GM12878 (cell line): ENCODE measurements at regions not wholly inside any gene's neighbourhood (a gene's known extent, or its start where the extent isn't known, plus 50 kb on each side); places are given as distances from the start of the nearest gene placed in this dataset.
"Not testable (repeated sequence)": the region's sequence is repeated elsewhere in the genome, so short reads cannot be mapped to it uniquely, and the experiment has no call there.

Experiments
- ATAC-seq: fragments of 200-7000 bp; cut with Tn5 transposase; 3 replicates; pipeline ENCODE4 v1.9.1; 2020; ENCODE audit warnings: mild to moderate bottlenecking, moderate library complexity
- BruUV-seq: library from RNA; stranded (reverse); fragments of 400-500 nt; replicated peaks from 2 replicates; lab custom pipeline; 2021; lab: Mats Ljungman, UMichigan
- CTCF ChIA-PET: fragments of 300-600 bp; sonication (Branson Sonifier 250); formaldehyde crosslinking; extraction: SDS; loops from one replicate; lab custom pipeline; 2021; ENCODE audit warnings: inconsistent platforms; lab: Yijun Ruan, JAX
- POLR2A ChIA-PET: fragments of 350-600 bp; formaldehyde crosslinking; extraction: SDS; loops from one replicate; lab custom pipeline; 2021; ENCODE audit warnings: inconsistent platforms; lab: Charles Lee
- RAD21 ChIA-PET: fragments of 300-600 bp; sonication (Branson Sonifier 250); formaldehyde crosslinking; loops from one replicate; lab custom pipeline; 2023; ENCODE audit warnings: antibody characterized with exemption; ENCODE audit not compliant: unreplicated experiment; lab: Charles Lee
- SMC1A ChIA-PET: fragments of 300-600 bp; sonication (Branson Sonifier 250); formaldehyde crosslinking; loops from one replicate; lab custom pipeline; 2023; ENCODE audit not compliant: unreplicated experiment, uncharacterized antibody; lab: Charles Lee
- DNase-seq: peaks from one replicate; pipeline ENCODE4 v3.0.0-alpha.2; 2011; ENCODE audit warnings: low read depth, low spot score
- FAIRE-seq: peaks from 3 replicates; lab custom pipeline; 2011; peaks lifted over from hg19 to GRCh38; lab: Jason Lieb, UNC
- H2AFZ ChIP-seq: 2 replicates; pipeline ENCODE4 v1.6.0; 2011; ENCODE audit warnings: low read depth, low read length, control low read depth; ENCODE audit not compliant: control insufficient read depth
- H3K27ac ChIP-seq: 2 replicates; pipeline ENCODE4 v1.5.1; 2011; ENCODE audit warnings: control low read depth; ENCODE audit not compliant: control insufficient read depth, insufficient read depth
- H3K27me3 ChIP-seq, 2 experiments: replicated peaks in 1 of 2; 2 replicates each; pipeline versions ENCODE4 v1.6.0 to v1.6.1; 2011; ENCODE audit warnings: low read length in 1 of 2; ENCODE audit not compliant: control insufficient read depth in 2 of 2, insufficient read depth in 2 of 2
- H3K36me3 ChIP-seq, 2 experiments: 2 replicates each; pipeline ENCODE4 v1.5.1; 2011; ENCODE audit warnings: low read length in 1 of 2; ENCODE audit not compliant: control insufficient read depth in 2 of 2, insufficient read depth in 2 of 2
- H3K4me1 ChIP-seq: 2 replicates; pipeline ENCODE4 v1.6.1; 2011; ENCODE audit warnings: mild to moderate bottlenecking, low read length, moderate library complexity, mixed read lengths; ENCODE audit not compliant: control insufficient read depth, insufficient read depth
- H3K4me2 ChIP-seq: 2 replicates; pipeline ENCODE4 v1.6.0; 2011; ENCODE audit warnings: control low read depth; ENCODE audit not compliant: control insufficient read depth, insufficient read depth
- H3K4me3 ChIP-seq: fragments of 200-600 bp; sonication (generic); 2 replicates; pipeline ENCODE4 v1.5.1; 2016
- H3K79me2 ChIP-seq: 2 replicates; pipeline ENCODE4 v1.6.0; 2011; ENCODE audit warnings: low read length; ENCODE audit not compliant: control insufficient read depth, insufficient read depth
- H3K9ac ChIP-seq: 2 replicates; pipeline ENCODE4 v1.8.0; 2011; ENCODE audit warnings: low read length, control low read depth, mixed read lengths; ENCODE audit not compliant: control insufficient read depth, insufficient read depth
- H3K9me3 ChIP-seq: replicated peaks from 3 replicates; pipeline ENCODE4 v1.5.1; 2011; ENCODE audit warnings: mild to moderate bottlenecking, low read length; ENCODE audit not compliant: control insufficient read depth, insufficient read depth
- H4K20me1 ChIP-seq: 2 replicates; pipeline ENCODE4 v1.6.0; 2011; ENCODE audit not compliant: control insufficient read depth, insufficient read depth
- POU2F2 ChIP-seq: IDR thresholded peaks from 3 replicates; pipeline ENCODE4 v1.6.1; 2011; ENCODE audit warnings: low read depth, mild to moderate bottlenecking, low read length, borderline replicate concordance
- SREBF2 ChIP-seq: IDR thresholded peaks from 2 replicates; pipeline ENCODE4 v1.6.1; 2012; ENCODE audit warnings: mild to moderate bottlenecking, low read length
- SUZ12 ChIP-seq: fragments of 200-600 bp; sonication (generic); IDR thresholded peaks from one replicate; pipeline ENCODE4 v1.6.1; 2018; ENCODE audit warnings: antibody characterized with exemption, mild to moderate bottlenecking; ENCODE audit not compliant: unreplicated experiment
- ZNF207 ChIP-seq: fragments of 450-650 bp; IDR thresholded peaks from 2 replicates; pipeline ENCODE4 v1.6.1; 2014; ENCODE audit warnings: antibody characterized with exemption, mild to moderate bottlenecking, borderline replicate concordance
- WGBS: methylation state at CpG from one replicate; pipeline ENCODE4 v1.1.6; 2016; ENCODE audit warnings: low lambda C conversion rate; ENCODE audit not compliant: insufficient replicate concordance, insufficient coverage; ENCODE audit errors: missing lambda C conversion rate; 5-methylcytosine and 5-hydroxymethylcytosine counted together
- in situ Hi-C: fragments of 300-500 bp; cut with MboI; formaldehyde crosslinking; loops from 9 replicates; pipeline ENCODE4 v1.14.3; 2018; ENCODE audit warnings: mixed read lengths
- intact Hi-C: fragments of 100-400 bp; cut with micrococcal nuclease; formaldehyde crosslinking; loops from one replicate; pipeline ENCODE4 v1.14.2; 2022; ENCODE audit not compliant: unreplicated experiment
- TF ChIP-seq, protein P1 (sequence below): IDR thresholded peaks from 2 replicates; pipeline ENCODE4 v1.6.1; 2012; ENCODE audit warnings: low read depth, low read length, improper control_type of control experiment

GRCh38 chr15:98549003-98549402 lies 99.3 kb upstream of the IGF1R start:
- Histone ChIP-seq H2AFZ (no peak overlapping the region), H3K79me2 (no peaks in the 10 kb centered on the region), H4K20me1 (no peaks in the 10 kb centered on the region), H3K9ac (no peak overlapping the region), H3K27ac (no peak overlapping the region), H3K9me3 (no peaks in the 10 kb centered on the region; the same call in 1 of the 3 replicates), H3K4me1 (no peaks in the 10 kb centered on the region), H3K36me3 (no peaks in the 10 kb centered on the region), H3K4me2 (no peak overlapping the region), H3K4me3 (no peak overlapping the region), H3K27me3 (peaks cover 3 to 10% of the 10 kb centered on the region in 2 experiments; a peak in 3 of 4 replicates)
- intact Hi-C loops (no loop called here), in situ Hi-C loops (no loop called here)
- RAD21 ChIA-PET = no interaction called here
- POLR2A ChIA-PET = no interaction called here
- FAIRE-seq (no peak), ATAC-seq (no peak), DNase-seq (no peak)
- no peak for TF ChIP-seq POU2F2
- TF ChIP-seq, protein P1, sequence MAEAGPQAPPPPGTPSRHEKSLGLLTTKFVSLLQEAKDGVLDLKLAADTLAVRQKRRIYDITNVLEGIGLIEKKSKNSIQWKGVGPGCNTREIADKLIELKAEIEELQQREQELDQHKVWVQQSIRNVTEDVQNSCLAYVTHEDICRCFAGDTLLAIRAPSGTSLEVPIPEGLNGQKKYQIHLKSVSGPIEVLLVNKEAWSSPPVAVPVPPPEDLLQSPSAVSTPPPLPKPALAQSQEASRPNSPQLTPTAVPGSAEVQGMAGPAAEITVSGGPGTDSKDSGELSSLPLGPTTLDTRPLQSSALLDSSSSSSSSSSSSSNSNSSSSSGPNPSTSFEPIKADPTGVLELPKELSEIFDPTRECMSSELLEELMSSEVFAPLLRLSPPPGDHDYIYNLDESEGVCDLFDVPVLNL = no peak
- no TSS peak for BruUV-seq
- CTCF ChIA-PET = no interaction called here
- SMC1A ChIA-PET = no interaction called here
- 59% methylated on average over 11 of the region's 11 CpGs for WGBS

DNA sequence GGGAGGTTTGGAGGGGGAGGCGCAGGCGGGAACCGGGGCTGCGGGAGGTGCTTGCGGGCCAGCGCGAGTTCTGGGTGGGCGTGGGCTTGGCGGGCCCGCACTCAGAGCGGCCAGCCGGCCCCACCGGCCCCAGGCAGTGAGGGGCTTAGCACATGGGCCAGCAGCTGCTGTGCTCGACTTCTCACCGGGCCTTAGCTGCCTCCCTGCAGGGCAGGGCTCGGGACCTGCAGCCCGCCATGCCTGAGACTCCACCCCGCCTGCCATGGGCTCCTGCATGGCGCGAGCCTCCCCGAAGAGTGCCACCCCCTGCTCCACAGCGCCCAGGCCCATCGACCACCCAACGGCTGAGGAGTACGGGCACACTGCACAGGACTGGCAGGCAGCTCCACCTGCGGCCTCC lies 98.6 kb upstream of the IGF1R start:
- RAD21 ChIA-PET = no interaction called here
- WGBS = 64% methylated on average over 24 of the region's 26 CpGs
- H3K4me2 ChIP-seq = no peak overlapping the region
- H3K4me3 ChIP-seq = no peak overlapping the region
- in situ Hi-C loops = no loop called here
- TF ChIP-seq ZNF207 = no peak
- TF ChIP-seq SREBF2 = no peak
- no peak for TF ChIP-seq SUZ12
- TF ChIP-seq, all 136 proteins: peak for 0
- Histone ChIP-seq H3K27ac (no peak overlapping the region), H3K27me3 (peaks cover 3 to 10% of the 10 kb centered on the region in 2 experiments; a peak in 3 of 4 replicates), H3K36me3 (no peaks in the 10 kb centered on the region), H3K9me3 (no peaks in the 10 kb centered on the region; the same call in 1 of the 3 replicates), H3K4me1 (no peaks in the 10 kb centered on the region), H4K20me1 (no peaks in the 10 kb centered on the region), H3K9ac (no peak overlapping the region), H3K79me2 (no peaks in the 10 kb centered on the region), H2AFZ (no peak overlapping the region)
- no TSS peak for BruUV-seq
- no peak for DNase-seq
- ChIA-PET POLR2A (no interaction called here), CTCF (interaction anchor here (0.7 kb wide), 1 partner anchor 239 kb away, joined by 3 read pairs; no protein-coding TSS in a partner anchor), SMC1A (no interaction called here)
- ATAC-seq = no peak
- FAIRE-seq = no peak
- intact Hi-C loops = no loop called here

DNA sequence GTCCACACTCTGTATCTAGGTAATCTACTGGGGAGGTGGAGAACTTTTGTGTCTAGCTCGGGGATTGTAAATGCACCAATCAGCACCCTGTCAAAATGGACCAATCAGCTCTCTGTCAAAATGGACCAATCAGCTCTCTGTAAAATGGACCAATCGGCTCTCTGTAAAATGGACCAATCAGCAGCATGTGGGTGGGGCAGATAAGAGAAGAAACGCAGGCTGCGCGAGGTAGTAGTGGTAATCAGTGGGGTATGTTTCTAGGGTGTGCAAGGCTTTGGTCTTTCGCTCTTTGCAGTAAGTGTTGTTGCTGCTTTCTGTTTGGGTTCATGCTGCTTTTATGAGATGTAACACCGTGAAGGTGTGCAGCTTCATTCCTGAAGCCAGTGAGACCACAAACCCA lies 98.0 kb upstream of the IGF1R start:
- H3K4me1 ChIP-seq, BruUV-seq, H3K79me2 ChIP-seq, SMC1A ChIA-PET, H3K27ac ChIP-seq, RAD21 ChIA-PET, H3K4me2 ChIP-seq, intact Hi-C loops, H2AFZ ChIP-seq, FAIRE-seq, H4K20me1 ChIP-seq, ATAC-seq, H3K4me3 ChIP-seq, H3K36me3 ChIP-seq, H3K9me3 ChIP-seq, DNase-seq, H3K27me3 ChIP-seq, in situ Hi-C loops, H3K9ac ChIP-seq, POLR2A ChIA-PET: not testable (repeated sequence)
- 70% methylated on average over 7 of the region's 7 CpGs for WGBS
- CTCF ChIA-PET = interaction anchor here (0.7 kb wide), 1 partner anchor 240 kb away, joined by 3 read pairs; no protein-coding TSS in a partner anchor
